Lung (tissue), 11 donors: ENCODE measurements at regions not wholly inside any gene's neighbourhood (a gene's known extent, or its start where the extent isn't known, plus 50 kb on each side); places are given as distances from the start of the nearest gene placed in this dataset.

Source experiments
- ATAC-seq: fragments of 200-7000 bp; cut with Tn5 transposase; one replicate; pipeline ENCODE4 v1.9.1; 2020; ENCODE audit warnings: moderate number of reproducible peaks; ENCODE audit not compliant: insufficient read depth, low FRiP score
- DNase-seq, 3 donors: peaks; one replicate each; pipeline ENCODE4 v3.0.0-alpha.2; 2013 to 2017
- H3K27ac ChIP-seq, 2 donors: one replicate each; pipeline ENCODE4 v1.5.1; 2013; ENCODE audit warnings: mild to moderate bottlenecking in 2 of 2, moderate library complexity in 2 of 2, control low read depth in 1 of 2, inconsistent platforms in 1 of 2, low read depth in 1 of 2, low read length in 1 of 2
- H3K27me3 ChIP-seq, 3 donors: one replicate each; pipeline ENCODE4 v1.5.1; 2013; ENCODE audit warnings: low read length in 2 of 3; ENCODE audit not compliant: control insufficient read depth in 3 of 3, insufficient read depth in 3 of 3
- H3K36me3 ChIP-seq, 4 donors: one replicate each; pipeline ENCODE4 v1.5.1; 2013; ENCODE audit warnings: low read length in 4 of 4, mild to moderate bottlenecking in 1 of 4, moderate library complexity in 1 of 4; ENCODE audit not compliant: control insufficient read depth in 4 of 4, insufficient read depth in 4 of 4
- H3K4me1 ChIP-seq, 5 donors: one replicate each; pipeline ENCODE4 v1.5.1; 2013; ENCODE audit warnings: low read length in 5 of 5, mild to moderate bottlenecking in 2 of 5, moderate library complexity in 1 of 5; ENCODE audit not compliant: control insufficient read depth in 5 of 5, insufficient read depth in 5 of 5
- H3K4me3 ChIP-seq: one replicate; pipeline ENCODE4 v1.5.1; 2013; ENCODE audit warnings: mild to moderate bottlenecking, control low read depth, moderate library complexity
- H3K9ac ChIP-seq, 2 donors: one replicate each; pipeline ENCODE4 v1.5.1; 2013; ENCODE audit warnings: low read length in 2 of 2, control low read depth in 1 of 2; ENCODE audit not compliant: insufficient read depth in 1 of 2
- H3K9me3 ChIP-seq, 4 donors: one replicate each; pipeline ENCODE4 v1.5.1; 2013; ENCODE audit warnings: low read length in 3 of 4, mild to moderate bottlenecking in 1 of 4, moderate library complexity in 1 of 4; ENCODE audit not compliant: control insufficient read depth in 4 of 4, insufficient read depth in 3 of 4
- WGBS, 2 donors: extraction: QIAGEN DNeasy Blood & Tissue Kit; methylation state at CpG; one replicate each; pipeline ENCODE4 v1.1.7; 2013; 5-methylcytosine and 5-hydroxymethylcytosine counted together
- TF ChIP-seq, protein P1 (sequence below): IDR thresholded peaks from 2 replicates; pipeline ENCODE4 v1.5.1; 2012; ENCODE audit warnings: mild to moderate bottlenecking; ENCODE audit errors: control extremely low read depth, extremely low read depth
- donor health status: control.
- donor health status: control.
- donor health status: Bipolar disorder and iron deficiency.
- donor health status: healthy.
- donor health status: DM: yes; HTN: yes; CAD: no.

DNA sequence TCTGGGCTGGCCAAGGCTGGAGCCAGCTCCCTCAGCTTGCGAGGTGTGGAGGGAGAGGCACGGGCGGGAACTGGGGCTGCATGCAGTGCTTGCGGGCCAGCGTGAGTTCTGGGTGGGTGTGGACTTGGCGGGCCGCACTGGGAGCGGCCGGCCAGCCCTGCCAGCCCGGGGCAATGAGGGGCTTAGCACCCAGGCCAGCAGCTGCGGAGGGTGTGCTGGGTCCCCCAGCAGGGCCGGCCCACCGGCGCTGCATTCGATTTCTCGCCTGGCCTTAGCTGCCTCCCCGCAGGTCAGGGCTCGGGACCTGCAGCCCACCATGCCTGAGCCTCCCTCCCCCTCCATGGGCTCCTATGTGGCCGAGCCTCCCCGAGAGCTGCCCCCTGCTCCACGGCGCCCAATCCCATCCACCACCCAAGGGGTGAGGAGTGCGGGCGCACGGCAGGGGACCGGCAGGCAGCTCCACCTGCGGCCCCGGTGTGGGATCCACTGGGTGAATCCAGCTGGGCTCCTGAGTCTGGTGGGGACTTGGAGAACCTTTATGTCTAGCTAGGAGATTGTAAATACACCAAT lies 302.6 kb upstream of the ADAMTS16 start:
- WGBS, 2 donors, result 94 to 95% methylated on average over 22 to 28 of the region's 28 CpGs
- no peaks in the 10 kb centered on the region for H3K4me1 ChIP-seq
- no peaks in the 10 kb centered on the region for H3K36me3 ChIP-seq
- no peaks in the 10 kb centered on the region for H3K9me3 ChIP-seq
- TF ChIP-seq, protein P1, sequence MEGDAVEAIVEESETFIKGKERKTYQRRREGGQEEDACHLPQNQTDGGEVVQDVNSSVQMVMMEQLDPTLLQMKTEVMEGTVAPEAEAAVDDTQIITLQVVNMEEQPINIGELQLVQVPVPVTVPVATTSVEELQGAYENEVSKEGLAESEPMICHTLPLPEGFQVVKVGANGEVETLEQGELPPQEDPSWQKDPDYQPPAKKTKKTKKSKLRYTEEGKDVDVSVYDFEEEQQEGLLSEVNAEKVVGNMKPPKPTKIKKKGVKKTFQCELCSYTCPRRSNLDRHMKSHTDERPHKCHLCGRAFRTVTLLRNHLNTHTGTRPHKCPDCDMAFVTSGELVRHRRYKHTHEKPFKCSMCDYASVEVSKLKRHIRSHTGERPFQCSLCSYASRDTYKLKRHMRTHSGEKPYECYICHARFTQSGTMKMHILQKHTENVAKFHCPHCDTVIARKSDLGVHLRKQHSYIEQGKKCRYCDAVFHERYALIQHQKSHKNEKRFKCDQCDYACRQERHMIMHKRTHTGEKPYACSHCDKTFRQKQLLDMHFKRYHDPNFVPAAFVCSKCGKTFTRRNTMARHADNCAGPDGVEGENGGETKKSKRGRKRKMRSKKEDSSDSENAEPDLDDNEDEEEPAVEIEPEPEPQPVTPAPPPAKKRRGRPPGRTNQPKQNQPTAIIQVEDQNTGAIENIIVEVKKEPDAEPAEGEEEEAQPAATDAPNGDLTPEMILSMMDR, result no peak
- no peak overlapping the region for H3K27ac ChIP-seq
- ATAC-seq (no peak), DNase-seq (no peak)
- no peak overlapping the region for H3K9ac ChIP-seq
- peaks cover 0 to 4% (median 3%) of the 10 kb centered on the region in 3 donors for H3K27me3 ChIP-seq
- H3K4me3 ChIP-seq, result no peak overlapping the region

DNA sequence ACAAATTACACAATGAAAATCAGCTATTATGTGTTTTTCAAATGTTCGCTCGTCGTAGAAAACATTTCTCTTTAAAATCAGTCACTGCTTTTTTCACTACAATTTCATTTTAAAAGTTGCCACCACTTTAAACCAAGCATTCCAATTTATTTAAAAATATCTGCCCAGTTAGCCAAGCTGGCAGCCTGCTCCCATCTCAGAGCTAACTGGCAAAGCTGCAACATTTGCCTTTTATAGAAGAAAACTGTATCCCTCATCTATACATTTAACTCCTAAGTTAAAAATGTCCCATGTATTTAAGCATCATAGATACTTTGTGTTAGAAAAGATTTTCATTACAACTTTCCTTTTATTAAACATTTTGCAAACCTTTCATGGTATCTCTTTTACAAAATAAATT lies 294.9 kb upstream of the ADAMTS16 start:
- Histone ChIP-seq H3K4me3 (no peak overlapping the region), H3K4me1 (peaks cover 0 to 9% (median 0%) of the 10 kb centered on the region in 5 donors), H3K9me3 (peaks cover 0 to 1% (median 0%) of the 10 kb centered on the region in 4 donors), H3K36me3 (no peaks in the 10 kb centered on the region), H3K27ac (no peak overlapping the region), H3K27me3 (peaks cover 0 to 25% (median 17%) of the 10 kb centered on the region in 3 donors), H3K9ac (no peak overlapping the region)
- no peak for DNase-seq
- ATAC-seq, result no peak
- WGBS, 2 donors, result 93 to 94% methylated on average over 3 of the region's 3 CpGs
- TF ChIP-seq, protein P1, result no peak

DNA sequence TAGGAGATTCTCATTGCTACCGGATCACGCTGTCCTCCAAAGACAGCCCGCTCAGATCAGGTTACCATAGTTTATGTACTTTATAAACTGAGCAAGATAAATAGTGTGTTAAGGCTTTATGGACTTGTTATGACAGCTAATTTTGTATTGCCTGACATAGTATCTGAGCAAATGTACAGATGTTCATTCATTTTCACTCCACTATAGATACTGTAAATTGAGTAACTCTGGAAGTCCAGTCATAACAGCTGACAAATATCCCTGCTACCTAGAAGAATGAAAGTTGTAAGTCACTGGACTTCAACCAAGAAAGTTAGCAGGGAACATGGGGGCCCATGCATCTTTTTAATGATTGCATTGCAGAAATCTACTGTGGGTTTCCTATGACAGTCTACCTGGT lies 292.4 kb upstream of the ADAMTS16 start:
- Histone ChIP-seq H3K4me1 (peaks cover 0 to 9% (median 0%) of the 10 kb centered on the region in 5 donors), H3K36me3 (no peaks in the 10 kb centered on the region), H3K27me3 (peaks cover 0 to 27% (median 14%) of the 10 kb centered on the region in 3 donors), H3K27ac (no peak overlapping the region), H3K9me3 (peaks cover 0 to 4% (median under 1%) of the 10 kb centered on the region in 4 donors), H3K4me3 (no peak overlapping the region), H3K9ac (no peak overlapping the region)
- 70 to 77% methylated on average over 3 of the region's 3 CpGs for WGBS, 2 donors
- ATAC-seq, result no peak
- TF ChIP-seq, protein P1, result no peak
- peak; percentile 15 to 88 (median 79) for DNase-seq

DNA sequence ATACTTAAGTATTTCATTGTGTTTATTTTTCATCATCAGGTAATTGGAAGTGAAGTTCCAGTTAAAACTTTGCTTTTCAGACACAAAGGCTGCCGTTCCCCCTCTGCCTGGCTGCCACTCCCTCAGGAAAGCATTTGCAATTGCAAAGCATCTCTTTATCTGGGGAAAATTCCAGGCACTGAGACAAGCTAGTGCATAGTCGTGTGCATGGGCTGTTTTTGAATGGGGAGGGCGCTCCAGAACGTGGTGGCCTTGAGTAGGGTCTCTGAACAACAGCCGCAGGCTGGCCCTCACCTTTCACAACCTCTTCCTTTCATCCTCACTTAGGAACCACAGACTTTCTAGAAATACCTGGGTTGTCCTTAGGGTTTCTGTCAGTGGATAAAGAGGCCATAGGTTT lies 285.1 kb upstream of the ADAMTS16 start:
- no peak overlapping the region for H3K9ac ChIP-seq
- TF ChIP-seq, protein P1, result no peak
- peaks cover 0 to 37% (median 6%) of the 10 kb centered on the region in 3 donors for H3K27me3 ChIP-seq
- 45 to 48% methylated on average over 5 of the region's 5 CpGs for WGBS, 2 donors
- H3K36me3 ChIP-seq, result no peaks in the 10 kb centered on the region
- no peak overlapping the region for H3K4me3 ChIP-seq
- H3K9me3 ChIP-seq, result peaks cover 0 to 4% (median 0%) of the 10 kb centered on the region in 4 donors
- DNase-seq (no peak), ATAC-seq (no peak)
- H3K27ac ChIP-seq, result no peak overlapping the region
- H3K4me1 ChIP-seq, result no peaks in the 10 kb centered on the region
